Body of pancreas (tissue), 4 donors: ENCODE measurements at regions not wholly inside any gene's neighbourhood (a gene's known extent, or its start where the extent isn't known, plus 50 kb on each side); places are given as distances from the start of the nearest gene placed in this dataset.

Source experiments
- ATAC-seq: fragments of 150-250 bp; one replicate; pipeline ENCODE4 v1.9.1; 2016
- DNase-seq, 4 donors: peaks; one replicate each; pipeline ENCODE4 v3.0.0-alpha.2; 2019
- H3K27ac ChIP-seq, 4 donors: fragments of 200-600 bp; sonication (generic); 1 replicate in 3 of 4; 2 replicates in 1 of 4; pipeline versions ENCODE4 v1.5.1 to v1.6.1; 2016 to 2019; ENCODE audit warnings: mild to moderate bottlenecking in 1 of 4, mixed read lengths in 1 of 4, moderate library complexity in 1 of 4
- H3K27me3 ChIP-seq, 2 donors: fragments of 200-600 bp; sonication (generic); one replicate each; pipeline ENCODE4 v1.6.0; 2016; ENCODE audit warnings: mild to moderate bottlenecking in 1 of 2
- H3K36me3 ChIP-seq, 2 donors: fragments of 200-600 bp; sonication (generic); replicated peaks in 1 of 2; 2 replicates each; pipeline ENCODE4 v1.5.1; 2016; ENCODE audit warnings: low read depth in 2 of 2; ENCODE audit not compliant: insufficient read depth in 1 of 2
- H3K4me1 ChIP-seq: fragments of 200-600 bp; sonication (generic); one replicate; pipeline ENCODE4 v1.6.0; 2016
- H3K4me3 ChIP-seq, 2 donors: fragments of 200-600 bp; sonication (generic); 1 replicate in 1 of 2; 2 replicates in 1 of 2; pipeline ENCODE4 v1.5.1; 2016 to 2019
- H3K9me3 ChIP-seq, 3 donors: fragments of 200-600 bp; sonication (generic); 1 replicate in 2 of 3; 2 replicates in 1 of 3; pipeline ENCODE4 v1.5.1; 2016
- POLR2A ChIP-seq, 3 donors: fragments of 450-650 bp; IDR thresholded peaks; one replicate each; pipeline ENCODE4 v1.6.1; 2016; ENCODE audit warnings: antibody characterized with exemption in 3 of 3, mild to moderate bottlenecking in 2 of 3
- WGBS, 2 donors: methylation state at CpG; one replicate each; pipeline ENCODE4 v1.1.5; 2017; 5-methylcytosine and 5-hydroxymethylcytosine counted together
- intact Hi-C: fragments of 100-400 bp; cut with DNase I; formaldehyde crosslinking; loops from one replicate; pipeline ENCODE4 v1.15.1; 2023
- TF ChIP-seq, protein P1 (sequence below), 7 experiments: fragments of 450-650 bp in 4 of 7; fragments of 200-600 bp in 3 of 7; sonication (generic) in 3 of 7; IDR thresholded peaks; one replicate each; pipeline ENCODE4 v1.5.1; 2016 to 2019; ENCODE audit warnings: antibody characterized with exemption in 7 of 7

DNA sequence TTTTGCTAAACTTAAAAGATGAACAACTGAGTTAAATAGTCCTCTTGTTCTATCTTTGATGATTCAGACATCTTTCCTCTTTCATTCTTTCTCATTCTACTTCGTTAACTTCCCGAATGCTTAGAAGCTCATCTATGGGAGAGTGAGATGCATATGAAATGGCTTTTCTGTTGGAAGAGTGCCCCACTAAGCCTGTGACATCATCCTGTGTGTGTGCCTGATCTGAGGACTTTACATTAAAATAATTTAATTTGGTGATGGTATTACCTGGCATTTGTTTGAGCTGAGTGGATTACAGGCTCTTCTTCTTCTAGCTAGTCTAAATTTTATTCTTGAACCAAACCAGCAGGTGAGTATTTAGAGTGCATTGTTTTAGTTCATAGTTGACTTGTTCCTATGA lies 626.5 kb downstream of the QKI start:
- H3K27ac ChIP-seq: no peak overlapping the region
- no peaks in the 10 kb centered on the region for H3K36me3 ChIP-seq
- intact Hi-C loops: no loop called here
- TF ChIP-seq, protein P1, sequence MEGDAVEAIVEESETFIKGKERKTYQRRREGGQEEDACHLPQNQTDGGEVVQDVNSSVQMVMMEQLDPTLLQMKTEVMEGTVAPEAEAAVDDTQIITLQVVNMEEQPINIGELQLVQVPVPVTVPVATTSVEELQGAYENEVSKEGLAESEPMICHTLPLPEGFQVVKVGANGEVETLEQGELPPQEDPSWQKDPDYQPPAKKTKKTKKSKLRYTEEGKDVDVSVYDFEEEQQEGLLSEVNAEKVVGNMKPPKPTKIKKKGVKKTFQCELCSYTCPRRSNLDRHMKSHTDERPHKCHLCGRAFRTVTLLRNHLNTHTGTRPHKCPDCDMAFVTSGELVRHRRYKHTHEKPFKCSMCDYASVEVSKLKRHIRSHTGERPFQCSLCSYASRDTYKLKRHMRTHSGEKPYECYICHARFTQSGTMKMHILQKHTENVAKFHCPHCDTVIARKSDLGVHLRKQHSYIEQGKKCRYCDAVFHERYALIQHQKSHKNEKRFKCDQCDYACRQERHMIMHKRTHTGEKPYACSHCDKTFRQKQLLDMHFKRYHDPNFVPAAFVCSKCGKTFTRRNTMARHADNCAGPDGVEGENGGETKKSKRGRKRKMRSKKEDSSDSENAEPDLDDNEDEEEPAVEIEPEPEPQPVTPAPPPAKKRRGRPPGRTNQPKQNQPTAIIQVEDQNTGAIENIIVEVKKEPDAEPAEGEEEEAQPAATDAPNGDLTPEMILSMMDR (IDR thresholded peaks at IDR 0.05): no peak
- TF ChIP-seq POLR2A (IDR thresholded peaks at IDR 0.05): no peak
- no peaks in the 10 kb centered on the region for H3K9me3 ChIP-seq
- H3K4me3 ChIP-seq: no peak overlapping the region
- ATAC-seq (no peak), DNase-seq (no peak)
- no peaks in the 10 kb centered on the region for H3K27me3 ChIP-seq
- 81 to 88% methylated on average over 2 of the region's 2 CpGs for WGBS, 2 donors
- no peaks in the 10 kb centered on the region for H3K4me1 ChIP-seq

DNA sequence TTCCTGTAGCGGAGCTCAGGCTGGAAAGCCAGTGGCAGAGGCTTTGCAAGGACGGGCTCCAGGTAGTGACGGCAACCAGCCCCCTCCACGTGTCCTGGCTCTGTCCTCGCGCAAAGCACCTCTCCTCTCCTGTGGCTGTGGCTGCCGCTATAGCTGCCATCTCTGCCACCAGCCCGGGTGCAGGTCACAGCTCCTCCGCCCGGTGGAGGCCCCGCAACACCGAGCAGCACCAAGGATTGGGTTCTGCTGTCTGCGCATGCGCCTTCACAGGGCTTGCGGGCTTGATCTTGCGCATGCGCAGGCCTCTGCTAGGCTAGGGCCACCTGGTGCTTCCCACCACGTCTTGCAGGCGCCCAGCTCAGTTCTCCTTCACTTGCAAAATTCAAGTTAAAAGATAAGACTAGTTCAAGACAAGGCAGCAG lies 625.4 kb downstream of the QKI start:
- ATAC-seq: peak; percentile 87
- Histone ChIP-seq H3K4me1 (no peaks in the 10 kb centered on the region), H3K27ac (no peak overlapping the region), H3K27me3 (no peaks in the 10 kb centered on the region), H3K9me3 (no peaks in the 10 kb centered on the region), H3K36me3 (no peaks in the 10 kb centered on the region), H3K4me3 (no peak overlapping the region)
- WGBS, 2 donors: 63 to 72% methylated on average over 10 to 19 of the region's 19 CpGs
- no peak for TF ChIP-seq POLR2A (IDR thresholded peaks at IDR 0.05)
- TF ChIP-seq, protein P1 (IDR thresholded peaks at IDR 0.05): peak in 3 of 7 experiments; percentile 32 to 52 (median 45)
- intact Hi-C loops: no loop called here
- peak; percentile 34 to 79 (median 74) for DNase-seq

DNA sequence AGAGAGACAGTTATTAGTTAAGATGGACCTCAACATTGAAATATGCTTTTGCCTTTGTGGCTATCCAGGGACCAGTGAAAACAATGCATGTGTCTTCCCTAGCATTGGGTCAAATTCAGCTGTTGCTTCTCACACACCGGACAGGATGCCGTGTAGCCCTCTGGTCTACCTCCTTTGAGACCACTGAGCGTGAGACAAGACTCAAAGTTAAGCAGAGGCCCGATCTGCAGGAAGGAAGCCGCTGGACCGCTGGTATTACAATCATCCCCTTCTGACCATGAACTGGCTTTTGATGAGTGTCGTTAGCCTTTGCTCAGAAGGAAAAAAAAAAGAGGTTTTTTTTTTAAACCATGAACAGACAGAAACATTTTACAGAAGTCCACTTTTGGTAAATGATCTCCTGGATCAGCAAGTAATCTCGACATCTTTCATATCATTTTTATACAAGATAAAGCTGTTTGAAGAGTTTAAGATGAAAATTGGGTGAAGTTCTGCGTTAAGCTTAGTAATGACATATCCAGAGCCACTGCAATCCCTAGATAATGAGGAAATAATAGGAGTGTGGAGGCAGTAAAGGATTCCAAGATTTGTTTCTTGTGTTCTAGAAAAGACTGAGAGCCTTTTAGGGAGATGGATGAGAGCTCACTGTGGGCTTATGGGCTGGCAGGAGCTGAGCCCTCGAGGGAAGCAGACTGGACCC lies 622.8 kb downstream of the QKI start:
- ATAC-seq (no peak), DNase-seq (no peak)
- Histone ChIP-seq H3K9me3 (no peaks in the 10 kb centered on the region), H3K4me1 (no peaks in the 10 kb centered on the region), H3K27me3 (no peaks in the 10 kb centered on the region), H3K27ac (no peak overlapping the region), H3K36me3 (no peaks in the 10 kb centered on the region), H3K4me3 (no peak overlapping the region)
- WGBS, 2 donors: 53 to 67% methylated on average over 10 of the region's 10 CpGs
- intact Hi-C loops: no loop called here
- TF ChIP-seq POLR2A (IDR thresholded peaks at IDR 0.05): no peak
- TF ChIP-seq, protein P1 (IDR thresholded peaks at IDR 0.05): no peak

DNA sequence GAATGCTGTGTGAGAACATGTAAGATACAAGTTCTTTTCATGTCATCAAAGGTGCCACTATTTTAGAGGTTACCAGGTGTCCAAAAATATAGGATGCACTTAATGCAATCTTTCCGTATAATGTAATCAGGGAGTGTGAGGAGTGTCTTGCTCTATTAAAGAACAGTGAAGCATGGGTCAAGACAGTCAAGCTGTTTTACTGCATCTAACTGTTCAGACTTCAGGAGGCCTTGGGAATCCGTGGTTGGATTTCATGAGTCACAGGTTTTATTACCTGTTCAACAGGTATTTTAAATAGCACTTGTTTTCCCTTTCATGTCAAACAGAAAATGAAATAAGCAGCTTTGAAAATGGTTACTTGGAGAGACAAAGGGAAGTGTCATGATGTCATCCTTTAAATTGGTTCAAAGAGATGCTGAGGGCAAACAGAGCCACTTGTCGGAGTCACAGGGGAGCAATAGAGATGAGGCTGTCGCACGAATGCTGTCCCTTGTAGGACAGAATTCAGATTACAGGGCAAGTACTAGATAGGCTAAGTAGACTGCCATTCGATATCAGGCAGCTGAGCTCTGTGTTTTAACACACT lies 621.5 kb downstream of the QKI start:
- ATAC-seq (no peak), DNase-seq (no peak)
- no peak overlapping the region for H3K27ac ChIP-seq
- H3K4me3 ChIP-seq: no peak overlapping the region
- no peaks in the 10 kb centered on the region for H3K4me1 ChIP-seq
- no peaks in the 10 kb centered on the region for H3K9me3 ChIP-seq
- TF ChIP-seq, protein P1 (IDR thresholded peaks at IDR 0.05): no peak
- no peak for TF ChIP-seq POLR2A (IDR thresholded peaks at IDR 0.05)
- 50 to 70% methylated on average over 6 of the region's 6 CpGs for WGBS, 2 donors
- H3K27me3 ChIP-seq: no peaks in the 10 kb centered on the region
- no peaks in the 10 kb centered on the region for H3K36me3 ChIP-seq
- intact Hi-C loops: no loop called here
